ENCODE measurements at regions not wholly inside any gene's neighbourhood (a gene's known extent, or its start where the extent isn't known, plus 50 kb on each side); places are given as distances from the start of the nearest gene placed in this dataset.

DNA sequence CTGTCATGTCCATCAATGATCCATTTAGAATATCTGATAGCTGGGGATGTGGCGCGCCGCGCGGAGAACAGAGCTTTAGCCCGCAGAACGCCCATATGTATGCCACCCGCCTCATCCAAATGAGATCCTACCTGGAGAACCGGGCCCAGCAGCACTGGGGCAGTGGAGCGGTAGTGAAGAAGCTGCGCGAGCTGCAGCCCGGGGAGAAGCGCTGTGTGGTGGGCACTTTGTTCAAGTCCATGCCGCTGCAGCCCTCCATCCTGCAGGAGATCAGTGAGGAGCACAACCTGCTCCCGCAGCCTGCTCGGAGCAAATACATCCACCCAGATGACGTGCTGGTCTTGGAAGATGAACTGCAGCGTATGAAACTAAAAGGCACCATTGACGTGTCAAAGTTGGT is 313.7 kb downstream of the NR2F1-AS1 start:
- TF ChIP-seq, protein P1, sequence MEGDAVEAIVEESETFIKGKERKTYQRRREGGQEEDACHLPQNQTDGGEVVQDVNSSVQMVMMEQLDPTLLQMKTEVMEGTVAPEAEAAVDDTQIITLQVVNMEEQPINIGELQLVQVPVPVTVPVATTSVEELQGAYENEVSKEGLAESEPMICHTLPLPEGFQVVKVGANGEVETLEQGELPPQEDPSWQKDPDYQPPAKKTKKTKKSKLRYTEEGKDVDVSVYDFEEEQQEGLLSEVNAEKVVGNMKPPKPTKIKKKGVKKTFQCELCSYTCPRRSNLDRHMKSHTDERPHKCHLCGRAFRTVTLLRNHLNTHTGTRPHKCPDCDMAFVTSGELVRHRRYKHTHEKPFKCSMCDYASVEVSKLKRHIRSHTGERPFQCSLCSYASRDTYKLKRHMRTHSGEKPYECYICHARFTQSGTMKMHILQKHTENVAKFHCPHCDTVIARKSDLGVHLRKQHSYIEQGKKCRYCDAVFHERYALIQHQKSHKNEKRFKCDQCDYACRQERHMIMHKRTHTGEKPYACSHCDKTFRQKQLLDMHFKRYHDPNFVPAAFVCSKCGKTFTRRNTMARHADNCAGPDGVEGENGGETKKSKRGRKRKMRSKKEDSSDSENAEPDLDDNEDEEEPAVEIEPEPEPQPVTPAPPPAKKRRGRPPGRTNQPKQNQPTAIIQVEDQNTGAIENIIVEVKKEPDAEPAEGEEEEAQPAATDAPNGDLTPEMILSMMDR (IDR thresholded peaks at IDR 0.05; ENCODE audit: insufficient read depth, low read length, missing control alignments): no peak
- DNase-seq (ENCODE audit: low read depth, low spot score): no peak
- POLR2A ChIA-PET: no interaction called here
- H3K4me3 ChIP-seq (ENCODE audit: low read depth, low read length): no peak overlapping the region
- CTCF ChIA-PET: no interaction called here

DNA sequence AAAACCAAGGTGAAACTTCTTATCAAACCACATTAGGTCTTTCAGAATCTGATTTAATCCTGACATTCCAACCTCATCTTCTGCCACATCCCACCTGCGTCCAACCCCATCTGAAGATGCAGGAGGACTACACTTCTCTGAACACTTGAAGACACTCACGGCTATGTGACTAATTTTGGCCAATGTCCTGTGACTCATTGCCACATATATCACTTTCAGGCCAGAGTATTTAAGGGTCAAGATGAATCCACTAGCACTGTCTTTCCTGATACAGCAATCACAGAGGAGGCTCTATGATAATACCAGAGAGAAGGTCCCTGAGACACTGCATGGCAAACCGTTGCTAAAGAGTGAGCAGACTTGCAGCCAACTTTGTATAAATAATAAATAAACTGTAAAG is 323.4 kb downstream of the NR2F1-AS1 start:
- no peak for DNase-seq (ENCODE audit: low read depth, low spot score)
- TF ChIP-seq, protein P1 (IDR thresholded peaks at IDR 0.05; ENCODE audit: insufficient read depth, low read length, missing control alignments): no peak
- H3K4me3 ChIP-seq (ENCODE audit: low read depth, low read length): no peak overlapping the region
- ChIA-PET CTCF (no interaction called here), POLR2A (no interaction called here)

DNA sequence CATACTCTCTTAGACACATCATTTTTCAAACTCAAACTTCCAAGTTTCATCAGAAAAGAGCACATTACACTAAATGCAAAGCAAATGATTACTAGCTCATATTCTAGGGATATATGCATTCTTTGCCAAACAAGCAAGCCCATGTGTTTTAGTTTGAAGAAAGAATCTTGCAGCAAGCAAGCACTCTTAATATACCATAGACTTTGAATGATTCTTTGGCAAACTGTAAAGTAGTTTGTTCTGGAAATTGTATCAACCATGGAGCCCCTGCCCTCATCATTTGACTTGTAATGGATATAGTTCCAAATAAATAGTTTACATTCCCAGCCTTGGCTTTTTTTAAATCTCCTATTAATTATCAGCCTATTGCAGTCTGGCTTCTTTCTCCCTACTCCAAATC is 325.2 kb downstream of the NR2F1-AS1 start:
- ChIA-PET CTCF (no interaction called here), POLR2A (no interaction called here)
- TF ChIP-seq, protein P1 (IDR thresholded peaks at IDR 0.05; ENCODE audit: insufficient read depth, low read length, missing control alignments): no peak
- no peak overlapping the region for H3K4me3 ChIP-seq (ENCODE audit: low read depth, low read length)
- no peak for DNase-seq (ENCODE audit: low read depth, low spot score)

DNA sequence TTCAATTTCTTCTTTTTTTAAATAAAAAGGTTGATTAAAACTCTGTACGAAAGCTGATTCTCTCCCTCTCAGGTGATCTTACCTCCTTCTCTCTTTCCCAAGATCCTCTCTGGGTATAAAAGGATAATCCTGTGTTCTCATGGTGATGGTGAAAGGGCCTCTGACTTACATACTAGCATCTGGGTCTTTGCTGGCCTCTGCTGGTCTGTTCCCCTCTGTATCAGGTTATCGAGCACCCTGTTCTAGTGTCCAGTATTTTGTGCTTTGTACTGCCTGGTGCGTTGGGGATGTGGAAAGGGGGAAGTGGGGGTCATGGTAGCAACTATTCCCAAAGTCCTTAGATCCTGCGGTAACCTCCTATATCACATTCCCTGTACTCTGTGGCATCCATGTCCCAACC is 328.9 kb downstream of the NR2F1-AS1 start:
- ChIA-PET CTCF (no interaction called here), POLR2A (no interaction called here)
- TF ChIP-seq, protein P1 (IDR thresholded peaks at IDR 0.05; ENCODE audit: insufficient read depth, low read length, missing control alignments): no peak
- H3K4me3 ChIP-seq (ENCODE audit: low read depth, low read length): no peak overlapping the region
- DNase-seq (ENCODE audit: low read depth, low spot score): no peak

DNA sequence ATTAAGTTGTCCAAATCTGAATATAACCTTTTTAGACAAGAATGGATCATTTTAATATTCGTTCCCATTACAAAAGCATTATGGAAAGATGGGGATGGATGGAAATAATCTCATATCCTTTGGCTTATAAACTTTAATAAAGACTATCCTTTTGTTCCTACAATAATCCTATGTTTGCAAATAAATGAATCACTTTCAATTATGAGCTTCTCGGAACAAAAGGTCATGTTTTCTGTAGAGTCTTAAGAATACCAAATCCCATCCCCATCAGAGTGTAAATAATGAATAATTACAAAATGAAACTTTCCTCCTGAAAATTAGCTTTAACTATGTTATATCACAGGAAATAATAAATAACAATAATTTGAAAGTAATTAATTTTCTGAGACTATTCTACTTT is 329.7 kb downstream of the NR2F1-AS1 start:
- no peak for DNase-seq (ENCODE audit: low read depth, low spot score)
- TF ChIP-seq, protein P1 (IDR thresholded peaks at IDR 0.05; ENCODE audit: insufficient read depth, low read length, missing control alignments): no peak
- POLR2A ChIA-PET: no interaction called here
- no peak overlapping the region for H3K4me3 ChIP-seq (ENCODE audit: low read depth, low read length)
- CTCF ChIA-PET: no interaction called here

DNA sequence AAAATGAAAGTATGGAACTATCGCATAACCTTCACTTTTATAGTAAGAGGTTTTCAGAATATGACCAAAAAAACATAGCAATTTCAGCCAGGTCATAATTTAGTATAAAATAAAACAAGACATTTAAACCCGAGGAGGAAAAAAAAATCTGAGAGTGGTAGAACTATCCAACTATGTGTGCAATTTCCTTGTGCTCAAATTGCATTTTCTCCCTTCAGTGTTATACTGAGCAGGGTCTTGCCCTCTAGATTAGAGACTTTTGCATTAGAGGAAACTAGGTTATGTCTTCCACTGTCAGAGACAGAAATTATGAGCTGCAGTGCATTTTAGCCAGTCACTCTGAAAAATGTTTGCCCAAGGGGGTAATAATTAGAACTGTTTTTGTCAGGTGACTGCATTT is 330.6 kb downstream of the NR2F1-AS1 start:
- no peak for DNase-seq (ENCODE audit: low read depth, low spot score)
- POLR2A ChIA-PET: no interaction called here
- H3K4me3 ChIP-seq (ENCODE audit: low read depth, low read length): no peak overlapping the region
- TF ChIP-seq, protein P1 (IDR thresholded peaks at IDR 0.05; ENCODE audit: insufficient read depth, low read length, missing control alignments): no peak
- CTCF ChIA-PET: no interaction called here

All from AG04449 (cell line).